Motor neuron (in vitro differentiated cells): ENCODE measurements at regions not wholly inside any gene's neighbourhood (a gene's known extent, or its start where the extent isn't known, plus 50 kb on each side); places are given as distances from the start of the nearest gene placed in this dataset.

Experiments
- ATAC-seq, 8 experiments: fragments of 200-7000 bp; cut with Tn5 transposase; replicated peaks in 6 of 8; 2 replicates each; pipeline ENCODE4 v1.8.0; 2021; ENCODE audit warnings: mild to moderate bottlenecking in 8 of 8, moderate library complexity in 8 of 8
- H3K27ac ChIP-seq, 2 donors: fragments of 250-450 bp; sonication (Bioruptor Pico); 2 replicates each; pipeline ENCODE4 v1.9.0; 2021; ENCODE audit warnings: antibody characterized with exemption in 2 of 2, mild to moderate bottlenecking in 2 of 2, moderate library complexity in 1 of 2
- H3K4me1 ChIP-seq, 2 donors: fragments of 250-450 bp; sonication (Bioruptor Pico); replicated peaks in 1 of 2; 2 replicates each; pipeline ENCODE4 v1.6.1; 2021; ENCODE audit warnings: antibody characterized with exemption in 2 of 2, mild to moderate bottlenecking in 2 of 2, moderate library complexity in 1 of 2
- H3K4me3 ChIP-seq, 5 donors: fragments of 250-450 bp; sonication (Bioruptor Pico); 2 replicates each; pipeline ENCODE4 v1.9.0; 2021; ENCODE audit warnings: antibody characterized with exemption in 5 of 5, mild to moderate bottlenecking in 5 of 5, moderate library complexity in 4 of 5
- whole genome bisulfite sequencing, 10 experiments: fragments of 450-650 bp; shearing (Covaris generic); methylation state at CpG; one replicate each; pipeline ENCODE4 v1.0.0; 2022; 5-methylcytosine and 5-hydroxymethylcytosine counted together
- in situ Hi-C, 9 experiments: fragments of 400-800 bp; cut with MboI; loops; one replicate each; pipeline ENCODE4 v1.15.0; 2021; ENCODE audit warnings: low sequenced_read_pairs in 9 of 9, low pct_unique_long_range_greater_than_20kb in 2 of 9; ENCODE audit not compliant: unreplicated experiment in 9 of 9

DNA sequence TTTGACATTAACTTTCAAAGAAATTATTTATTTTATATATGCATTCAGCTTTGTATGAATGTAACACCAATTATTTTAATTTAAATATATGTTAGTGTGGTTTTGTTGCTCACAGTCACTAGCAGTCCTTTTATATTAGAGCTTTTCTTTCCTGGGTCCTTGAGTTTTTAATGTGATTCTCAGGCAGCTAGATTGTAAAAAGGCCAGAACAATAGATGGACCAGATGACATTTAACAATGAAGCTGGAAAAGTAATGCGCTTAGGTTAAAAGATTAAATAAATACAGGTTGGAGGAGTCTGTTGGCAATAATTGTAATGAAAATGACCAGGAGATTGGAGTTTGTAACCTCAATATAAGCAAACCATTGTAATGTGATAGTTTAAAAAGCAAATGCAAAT, 171.1 kb downstream of the FTCDNL1 start:
- in situ Hi-C loops, result no loop called here
- peak in 3 of 8 experiments; percentile 17 to 37 (median 18) for ATAC-seq
- WGBS, 10 experiments, result 0 to 100% (median 63%) methylated on average over 1 of the region's 1 CpG; no CpG with 5 or more reads in 1 of the 10 experiments
- Histone ChIP-seq H3K4me1 (peaks cover 9 to 11% of the 10 kb centered on the region in 2 donors), H3K4me3 (no peak overlapping the region), H3K27ac (no peak overlapping the region)

DNA sequence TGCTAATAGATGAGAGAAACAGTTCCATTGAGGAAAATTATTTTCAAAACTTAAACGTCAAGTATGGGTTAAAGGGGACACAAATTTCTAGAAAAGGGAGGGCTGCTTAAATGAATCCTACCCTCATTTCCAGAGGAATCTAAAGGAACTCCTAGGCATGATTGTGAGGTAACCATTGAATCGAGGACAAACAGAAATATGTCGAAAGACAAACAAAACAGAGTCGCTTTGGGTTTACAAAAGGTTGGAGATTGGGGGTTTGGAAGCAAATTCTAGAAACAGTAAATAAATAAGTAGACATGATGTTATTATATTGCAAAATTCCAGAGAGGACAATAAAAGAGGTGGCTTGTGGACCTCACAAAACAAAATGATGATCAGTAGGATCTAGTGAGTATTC, 173.1 kb downstream of the FTCDNL1 start:
- 58 to 100% (median 83%) methylated on average over 2 to 4 of the region's 4 CpGs for WGBS, 10 experiments
- no peak for ATAC-seq

DNA sequence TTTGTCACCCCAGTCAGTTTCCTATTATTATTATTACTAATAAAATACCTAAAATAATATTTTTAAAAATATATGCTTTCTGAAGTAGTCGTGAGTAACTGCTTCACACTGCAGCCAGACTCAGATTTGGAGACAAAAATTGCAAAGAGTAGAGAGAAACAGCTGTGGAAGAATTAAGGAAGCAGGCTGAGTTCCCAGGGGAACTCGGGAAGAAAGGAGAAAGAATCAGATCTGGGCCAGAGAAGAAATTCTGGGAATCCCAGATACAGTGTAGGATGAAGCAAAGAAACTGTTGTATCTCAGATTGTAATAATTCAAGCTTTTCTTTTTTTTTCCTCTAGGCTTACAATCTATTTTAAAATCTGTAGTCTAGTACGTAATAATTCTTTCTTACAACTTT, 182.3 kb downstream of the FTCDNL1 start:
- 0 to 100% (median 82%) methylated on average over 1 to 3 of the region's 3 CpGs; no CpG with 5 or more reads in 1 of the 10 experiments for WGBS, 10 experiments
- no peak overlapping the region for H3K4me3 ChIP-seq
- H3K27ac ChIP-seq, result no peak overlapping the region
- no peak for ATAC-seq
- in situ Hi-C loops, result no loop called here
- H3K4me1 ChIP-seq, result no peaks in the 10 kb centered on the region

More for the DNA sequence above, 173.1 kb downstream of the FTCDNL1 start:
- H3K4me3 ChIP-seq, result no peak overlapping the region
- no peak overlapping the region for H3K27ac ChIP-seq
- in situ Hi-C loops, result no loop called here
- peaks cover 9 to 11% of the 10 kb centered on the region in 2 donors for H3K4me1 ChIP-seq

DNA sequence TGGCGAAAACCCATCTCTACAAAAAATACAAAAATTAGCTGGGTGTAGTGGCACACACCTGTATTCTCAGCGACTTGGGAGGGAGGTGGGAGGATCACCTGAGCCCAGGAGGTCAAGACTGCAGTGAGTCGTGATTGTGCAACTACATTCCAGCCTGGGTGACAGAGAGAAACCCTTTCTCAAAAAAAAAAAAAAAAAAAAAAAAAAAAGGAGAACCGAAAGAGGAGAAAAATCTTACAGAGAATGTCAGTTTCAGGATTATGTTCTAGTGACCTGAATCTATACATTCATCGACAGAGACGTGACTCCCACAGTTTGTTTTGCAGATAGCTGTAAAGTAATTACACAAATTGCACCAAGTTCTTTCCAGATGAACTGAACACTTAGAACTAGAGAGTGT, 187.8 kb downstream of the FTCDNL1 start:
- WGBS, 10 experiments, result 58 to 100% (median 73%) methylated on average over 1 to 6 of the region's 6 CpGs
- ATAC-seq, result no peak
- H3K27ac ChIP-seq, result no peak overlapping the region
- in situ Hi-C loops, result no loop called here
- no peak overlapping the region for H3K4me3 ChIP-seq
- peaks cover 0 to 4% of the 10 kb centered on the region in 2 donors for H3K4me1 ChIP-seq

DNA sequence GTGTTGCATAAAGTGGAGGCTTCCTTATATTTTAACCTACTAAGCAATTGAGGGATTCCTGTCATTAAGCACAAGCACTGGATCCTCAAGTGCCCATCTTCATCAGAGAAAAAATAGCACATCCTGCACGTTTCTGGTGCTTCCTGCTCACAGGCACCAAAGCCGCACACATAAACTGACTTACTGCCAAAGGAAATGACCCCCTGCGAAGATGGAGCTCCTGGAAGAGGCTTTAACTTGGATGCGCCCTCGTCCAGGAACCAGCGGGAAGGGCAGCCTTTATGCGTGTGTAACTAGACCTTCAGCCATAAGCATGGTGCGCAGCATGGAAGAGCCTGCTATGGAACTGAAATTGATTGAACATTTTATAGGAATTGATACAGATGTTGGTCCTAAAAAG, 188.7 kb downstream of the FTCDNL1 start:
- Histone ChIP-seq H3K27ac (no peak overlapping the region), H3K4me3 (no peak overlapping the region), H3K4me1 (peaks cover 0 to 4% of the 10 kb centered on the region in 2 donors)
- WGBS, 10 experiments, result 32 to 100% (median 65%) methylated on average over 1 to 7 of the region's 8 CpGs
- in situ Hi-C loops, result no loop called here
- ATAC-seq, result no peak

DNA sequence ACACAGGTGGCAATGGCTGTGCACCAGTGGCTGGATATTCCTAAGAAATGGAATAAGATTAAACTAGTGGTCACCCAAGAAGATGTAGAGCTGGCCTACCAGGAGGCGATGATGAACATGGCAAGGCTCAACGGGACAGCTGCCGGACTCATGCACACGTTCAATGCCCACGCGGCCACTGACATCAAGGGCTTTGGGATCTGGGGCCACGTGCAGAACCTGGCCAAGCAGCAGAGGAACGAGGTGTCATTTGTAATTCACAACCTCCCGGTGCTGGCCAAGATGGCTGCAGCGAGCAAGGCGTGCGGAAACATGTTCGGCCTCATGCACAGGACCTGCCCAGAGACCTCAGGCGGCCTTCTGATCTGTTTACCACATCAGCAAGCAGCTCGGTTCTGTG, 190.8 kb downstream of the FTCDNL1 start:
- H3K4me3 ChIP-seq, result no peak overlapping the region
- in situ Hi-C loops, result no loop called here
- H3K4me1 ChIP-seq, result peaks cover 0 to 4% of the 10 kb centered on the region in 2 donors
- no peak for ATAC-seq
- 94 to 100% (median 97%) methylated on average over 2 to 12 of the region's 15 CpGs; no CpG with 5 or more reads in 4 of the 10 experiments for WGBS, 10 experiments
- no peak overlapping the region for H3K27ac ChIP-seq

DNA sequence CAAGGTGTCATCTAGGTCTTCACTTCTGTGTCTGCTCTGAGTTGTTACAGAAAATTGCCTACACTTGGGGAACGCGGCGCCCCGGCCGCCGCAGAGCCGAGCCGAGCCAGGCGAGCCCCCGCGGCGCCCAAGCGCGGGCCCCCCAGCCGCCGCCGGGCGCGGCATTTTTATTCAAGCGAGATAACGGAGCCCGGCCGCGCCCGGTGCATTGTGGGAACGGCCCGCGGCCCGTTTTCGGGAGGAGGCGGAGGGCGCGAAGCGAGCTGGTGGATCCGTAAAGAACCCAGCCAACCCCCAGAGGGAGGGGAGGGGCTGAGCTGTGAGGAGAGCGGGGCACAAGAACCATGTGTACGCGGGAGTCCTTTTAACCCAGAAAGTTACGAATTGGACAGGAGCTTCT, 191.8 kb downstream of the FTCDNL1 start:
- Histone ChIP-seq H3K4me3 (peak overlapping the region; percentile 15 to 51 (median 38)), H3K4me1 (peaks cover 0 to 4% of the 10 kb centered on the region in 2 donors), H3K27ac (no peak overlapping the region)
- ATAC-seq, result peak; percentile 57 to 98 (median 74)
- in situ Hi-C loops, result no loop called here
- WGBS, 10 experiments, result 0 to 6% methylated on average over 1 to 12 of the region's 39 CpGs; no CpG with 5 or more reads in 8 of the 10 experiments

DNA sequence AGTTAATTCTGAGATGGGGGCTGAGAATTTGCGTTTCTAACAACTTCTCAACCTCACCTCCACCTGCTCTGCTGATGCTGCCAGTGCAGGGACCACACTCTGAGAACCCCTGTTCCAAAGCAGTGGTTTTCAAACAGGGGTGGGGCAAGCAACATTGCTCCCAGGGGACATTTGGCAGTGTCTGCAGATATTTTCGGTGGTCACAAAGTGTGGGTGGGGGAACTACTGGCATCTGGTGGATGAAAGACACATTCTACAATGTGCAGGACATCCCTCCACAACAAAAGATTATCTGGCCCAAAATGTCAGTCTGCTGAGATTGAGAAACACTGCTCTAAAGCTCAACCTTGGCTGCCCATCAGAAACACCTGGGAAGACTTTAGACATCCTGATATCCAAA, 188.7 kb upstream of the SATB2 start:
- in situ Hi-C loops, result no loop called here
- Histone ChIP-seq H3K4me1 (no peaks in the 10 kb centered on the region), H3K4me3 (no peak overlapping the region), H3K27ac (no peak overlapping the region)
- 0 to 84% (median 57%) methylated on average over 1 to 2 of the region's 2 CpGs; no CpG with 5 or more reads in 5 of the 10 experiments for WGBS, 10 experiments
- no peak for ATAC-seq

DNA sequence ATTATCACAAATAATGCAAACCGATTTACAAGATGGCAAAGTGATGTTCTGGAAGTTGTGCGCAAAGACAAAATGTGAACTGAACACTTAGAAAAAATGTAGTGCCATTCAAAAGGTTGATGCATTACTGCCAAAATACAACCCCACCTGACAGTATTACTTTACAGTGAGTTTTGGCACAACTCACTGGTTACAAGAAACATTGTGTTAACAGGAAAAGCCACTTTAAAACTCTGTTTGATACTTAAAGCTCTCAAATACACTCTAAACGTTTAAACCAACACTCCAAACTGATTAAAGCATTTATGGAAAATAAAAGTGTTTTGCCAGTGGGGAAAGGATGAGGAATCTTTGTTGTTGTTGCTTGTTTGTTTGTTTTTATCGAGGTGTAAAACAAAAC, 173.4 kb upstream of the SATB2 start:
- in situ Hi-C loops, result no loop called here
- ATAC-seq, result no peak
- Histone ChIP-seq H3K27ac (no peak overlapping the region), H3K4me3 (no peak overlapping the region), H3K4me1 (no peaks in the 10 kb centered on the region)
- WGBS, 10 experiments, result 37 to 93% (median 71%) methylated on average over 1 to 4 of the region's 4 CpGs; no CpG with 5 or more reads in 1 of the 10 experiments

DNA sequence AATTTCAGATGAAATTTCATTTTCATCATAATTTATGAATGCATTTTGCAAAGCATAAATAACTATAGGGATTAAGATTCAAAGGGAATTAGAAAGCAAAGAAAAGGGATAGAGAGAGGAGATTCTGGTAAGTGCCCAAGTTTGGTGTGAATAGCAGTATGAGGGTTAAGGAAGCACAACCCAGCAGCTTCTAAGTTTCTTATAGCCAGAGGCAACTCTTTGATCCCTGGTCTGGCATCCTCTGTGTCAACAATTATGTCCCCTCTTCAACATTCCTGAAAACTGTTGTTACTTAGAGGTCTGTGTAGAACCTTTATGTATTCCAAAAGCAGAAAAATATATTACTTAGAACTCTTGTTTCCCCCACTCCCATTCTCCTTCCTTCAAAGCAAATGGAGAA, 171.6 kb upstream of the SATB2 start:
- in situ Hi-C loops, result no loop called here

DNA sequence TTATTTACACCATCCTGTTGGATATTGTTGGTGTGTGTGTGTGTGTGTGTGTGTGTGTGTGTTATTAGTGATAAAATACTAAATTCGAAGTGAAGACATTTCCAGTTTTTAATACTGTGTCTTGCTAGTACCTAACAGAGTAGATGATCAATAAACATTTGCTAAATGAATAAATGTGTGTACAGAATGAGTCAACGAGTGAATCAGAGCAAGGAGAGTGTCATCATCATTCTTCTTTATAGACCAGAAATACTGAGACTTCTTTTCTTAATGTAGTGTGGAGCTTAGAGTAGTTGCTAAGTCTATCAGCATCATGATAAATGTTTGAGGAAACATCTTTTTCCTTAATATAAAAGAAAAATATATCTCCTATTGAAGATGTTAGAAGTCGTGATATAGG, 169.7 kb upstream of the SATB2 start:
- ATAC-seq, result peak in 2 of 8 experiments; percentile 46 to 67
- in situ Hi-C loops, result no loop called here

More for the DNA sequence above, 171.6 kb upstream of the SATB2 start:
- Histone ChIP-seq H3K4me3 (no peak overlapping the region), H3K27ac (no peak overlapping the region), H3K4me1 (no peaks in the 10 kb centered on the region)
- peak in 1 of 8 experiments; percentile 54 for ATAC-seq

DNA sequence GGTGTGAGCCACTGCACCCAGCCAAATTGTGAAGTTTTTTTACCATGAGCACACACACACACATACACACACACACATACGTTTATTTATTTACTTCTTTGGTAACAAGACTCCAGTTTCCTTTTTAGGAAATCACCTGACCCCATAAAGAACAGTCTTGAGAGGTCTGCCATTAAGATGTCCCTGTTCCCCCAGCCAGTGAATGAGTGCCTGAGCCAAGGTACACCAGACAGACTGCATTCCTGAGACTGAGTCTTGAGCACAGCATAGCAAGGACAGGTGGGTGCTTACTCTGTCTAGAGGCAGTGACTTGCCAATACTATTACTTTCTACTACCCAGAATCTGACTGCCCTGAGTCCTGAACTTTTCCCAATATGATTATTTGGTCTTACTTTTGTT, 167.2 kb upstream of the SATB2 start:
- in situ Hi-C loops, result no loop called here
- H3K4me1 ChIP-seq, result no peaks in the 10 kb centered on the region
- no peak for ATAC-seq
- 0 to 80% (median 42%) methylated on average over 1 of the region's 1 CpG; no CpG with 5 or more reads in 4 of the 10 experiments for WGBS, 10 experiments
- no peak overlapping the region for H3K27ac ChIP-seq
- no peak overlapping the region for H3K4me3 ChIP-seq

More for the DNA sequence above, 169.7 kb upstream of the SATB2 start:
- no peak overlapping the region for H3K4me3 ChIP-seq
- no peaks in the 10 kb centered on the region for H3K4me1 ChIP-seq
- H3K27ac ChIP-seq, result no peak overlapping the region
- 0 to 67% (median 26%) methylated on average over 1 to 3 of the region's 3 CpGs; no CpG with 5 or more reads in 2 of the 10 experiments for WGBS, 10 experiments

DNA sequence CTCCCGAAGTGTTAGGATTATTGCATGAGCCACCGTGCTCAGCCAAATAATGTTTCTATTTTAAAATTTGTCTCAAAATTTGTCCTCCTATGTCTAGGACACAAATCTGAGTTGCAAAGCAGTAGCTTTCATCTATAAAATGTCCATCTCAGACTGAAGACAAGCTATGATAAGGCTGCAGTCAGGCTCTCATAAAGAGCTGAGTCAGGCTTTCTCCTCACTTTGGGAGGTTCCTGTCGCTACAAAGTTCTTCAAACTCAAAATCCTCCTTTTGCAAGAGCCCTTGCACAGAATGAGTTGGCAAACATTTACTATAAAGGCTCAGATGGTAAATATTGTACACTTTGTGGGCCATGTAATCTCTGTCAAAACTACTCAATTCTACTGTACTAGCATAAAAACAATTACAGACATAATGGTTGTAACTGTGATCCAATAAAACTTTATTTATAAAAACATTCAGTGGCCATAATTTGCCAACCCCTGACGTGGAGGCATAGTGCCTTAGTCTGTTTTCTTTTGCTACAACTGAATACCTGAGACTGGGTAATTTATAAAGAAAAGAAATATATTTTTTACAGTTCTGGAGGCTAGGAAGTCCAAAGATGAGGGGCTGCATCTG, 154.9 kb upstream of the SATB2 start:
- H3K4me3 ChIP-seq, result no peak overlapping the region
- no peak for ATAC-seq
- no peaks in the 10 kb centered on the region for H3K4me1 ChIP-seq
- 11 to 94% (median 61%) methylated on average over 1 to 4 of the region's 4 CpGs; no CpG with 5 or more reads in 1 of the 10 experiments for WGBS, 10 experiments
- in situ Hi-C loops, result no loop called here
- H3K27ac ChIP-seq, result no peak overlapping the region

DNA sequence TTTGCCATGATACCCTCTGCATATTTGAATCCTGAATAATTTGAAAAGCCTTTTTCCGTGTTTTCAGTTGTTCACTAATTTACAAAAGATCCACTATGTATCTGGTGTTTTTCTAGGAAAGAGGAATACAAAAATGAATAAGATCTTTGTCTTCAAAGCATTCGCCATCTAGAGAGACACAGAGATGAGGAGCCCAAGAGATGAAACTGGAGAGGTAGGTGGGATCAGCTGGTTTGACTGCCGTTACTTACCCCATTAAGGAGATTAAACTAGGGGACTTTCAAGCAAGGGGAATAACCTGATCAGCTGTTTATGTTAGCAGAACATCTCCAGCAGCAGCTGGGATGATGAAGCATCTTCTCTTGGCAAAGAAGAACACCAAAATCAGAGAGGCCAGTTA, 150.2 kb upstream of the SATB2 start:
- Histone ChIP-seq H3K4me3 (no peak overlapping the region), H3K4me1 (peaks cover 0 to 3% of the 10 kb centered on the region in 2 donors), H3K27ac (no peak overlapping the region)
- WGBS, 10 experiments, result 36 to 100% (median 77%) methylated on average over 1 to 3 of the region's 3 CpGs
- no peak for ATAC-seq
- in situ Hi-C loops, result no loop called here
